ENCODE measurements at regions not wholly inside any gene's neighbourhood (a gene's known extent, or its start where the extent isn't known, plus 50 kb on each side); places are given as distances from the start of the nearest gene placed in this dataset.
A peak's percentile ranks its signal among the peaks of the same experiment; 100 is the strongest.
"Not testable (repeated sequence)": the region's sequence is repeated elsewhere in the genome, so short reads cannot be mapped to it uniquely, and the experiment has no call there.

DNA sequence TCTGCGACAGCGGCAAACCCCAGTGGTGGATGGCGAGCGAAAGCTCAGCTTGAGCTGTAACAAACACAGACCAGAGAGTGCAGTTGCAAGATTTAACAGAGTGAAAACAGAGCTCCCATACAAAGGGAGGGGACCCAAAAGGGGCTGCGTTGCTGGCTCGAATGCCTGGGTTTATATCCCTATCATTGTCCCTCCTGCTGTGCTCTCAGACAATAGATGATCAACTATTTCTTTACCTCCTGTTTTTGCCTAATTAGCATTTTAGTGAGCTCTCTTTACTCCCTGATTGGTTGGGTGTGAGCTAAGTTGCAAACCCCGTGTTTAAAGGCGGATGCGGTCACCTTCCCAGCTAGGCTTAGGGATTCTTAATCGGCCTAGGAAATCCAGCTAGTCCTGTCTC, 1304.4 kb downstream of the ROBO2 start:
- not testable (repeated sequence) for DNase-seq

DNA sequence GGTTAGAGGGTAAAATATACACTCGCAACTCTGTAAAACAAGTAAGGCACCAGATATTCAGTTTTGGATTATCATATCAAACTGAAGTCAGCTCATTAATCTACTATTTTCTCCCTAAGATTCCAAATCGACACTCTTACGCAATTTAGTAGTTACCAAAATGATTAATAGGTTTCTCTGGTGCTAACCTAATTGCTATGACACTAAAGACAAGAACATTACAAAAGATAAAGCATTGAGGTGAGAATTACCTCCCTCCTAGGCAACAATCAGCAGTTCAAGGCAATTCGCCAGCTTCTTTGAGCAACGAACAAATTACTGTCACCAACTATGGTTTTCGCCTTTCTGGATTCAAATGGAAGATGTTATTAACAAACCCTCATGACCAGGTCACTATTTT, 1305.0 kb downstream of the ROBO2 start:
- DNase-seq: no peak

DNA sequence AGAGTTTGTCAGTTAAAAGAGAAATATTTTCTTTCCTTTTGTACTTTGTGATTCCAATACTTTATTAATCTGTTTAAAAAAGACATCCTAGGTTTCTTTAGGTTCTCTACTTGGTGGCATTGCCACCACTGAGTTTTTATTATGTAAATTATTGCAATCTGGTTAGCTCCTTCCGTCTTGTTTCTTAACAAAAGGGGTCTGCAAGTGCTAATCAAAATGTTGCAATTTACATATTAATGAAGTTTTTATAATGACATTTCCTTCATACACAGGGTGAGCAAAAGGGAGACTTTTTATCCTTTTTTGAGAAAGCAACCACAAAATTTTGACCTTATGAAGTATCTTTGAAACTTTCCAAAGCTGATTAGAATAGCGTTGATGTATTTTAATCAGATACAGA, 1307.3 kb downstream of the ROBO2 start:
- DNase-seq: no peak

DNA sequence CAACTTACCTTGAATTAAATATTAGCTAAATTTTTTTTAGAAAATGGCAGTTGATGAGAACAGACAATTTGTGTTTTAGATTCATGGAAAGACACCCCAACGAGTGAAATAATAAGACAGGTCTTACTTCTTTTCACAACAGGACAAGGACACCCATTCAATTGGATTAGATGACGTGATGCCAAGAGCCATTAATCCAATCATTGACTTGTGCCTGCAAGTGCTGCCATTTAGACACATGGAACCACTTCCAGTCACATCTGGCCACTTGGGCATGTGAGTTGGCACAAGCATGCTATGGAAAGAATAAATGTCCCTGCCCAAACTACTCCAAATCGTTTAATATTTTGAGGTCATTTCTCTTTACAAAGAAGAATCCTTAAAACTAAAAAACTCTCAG, 1308.8 kb downstream of the ROBO2 start:
- no peak for DNase-seq

DNA sequence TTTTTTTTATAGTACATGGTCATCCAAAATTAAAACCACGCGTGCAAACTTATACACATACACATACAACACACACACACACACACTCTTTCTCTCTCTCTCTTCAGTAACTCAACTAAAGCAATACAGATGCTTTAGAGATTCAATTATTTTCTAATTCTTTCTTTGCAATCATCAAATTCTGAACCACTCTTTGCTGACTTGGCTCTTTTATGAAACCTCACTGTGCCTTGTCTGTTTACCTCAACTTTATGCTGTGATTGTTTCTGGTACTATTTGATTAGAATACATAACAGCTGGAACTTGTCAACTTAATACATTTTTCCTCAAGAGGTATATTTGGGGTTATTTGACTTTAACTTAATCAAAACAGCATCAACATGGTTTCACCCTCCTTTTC, 1309.7 kb downstream of the ROBO2 start:
- DNase-seq: no peak

DNA sequence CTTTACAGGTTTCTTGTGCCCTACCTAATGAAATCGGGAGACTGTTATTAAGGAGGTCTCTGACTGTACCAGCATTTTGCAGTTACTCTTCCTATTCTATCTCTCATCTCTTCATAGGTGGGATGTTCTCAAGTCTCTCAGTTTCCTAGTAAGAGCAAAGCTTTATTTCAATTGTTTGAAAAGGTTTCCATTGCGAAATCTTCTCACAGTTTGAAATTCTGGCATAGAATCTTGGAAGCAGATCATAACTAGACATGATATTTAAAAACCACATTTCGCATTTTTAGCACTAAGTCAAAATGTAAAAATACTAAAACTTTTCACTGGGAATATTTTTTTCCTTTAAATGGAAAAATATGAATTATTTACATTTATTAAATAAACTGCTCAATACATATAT, 1311.4 kb downstream of the ROBO2 start:
- DNase-seq: no peak

DNA sequence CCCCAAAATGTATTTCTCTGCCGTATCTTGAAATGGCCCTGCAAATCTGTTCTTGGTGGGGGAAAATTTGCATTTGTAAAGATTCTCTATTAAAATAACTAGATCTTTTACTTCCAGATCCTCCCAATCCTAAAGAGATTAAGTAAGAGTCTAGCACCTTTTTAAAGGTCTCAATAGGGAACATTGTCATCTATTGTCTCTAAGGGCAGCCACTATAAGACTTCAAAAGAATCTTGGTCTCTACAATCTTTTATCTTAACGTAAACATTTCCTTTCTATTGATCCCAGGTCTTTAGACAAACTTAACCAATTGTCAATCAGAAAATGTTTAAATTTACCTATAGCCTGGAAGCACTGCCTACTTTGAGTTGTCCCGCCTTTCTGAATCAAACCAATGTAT, 1313.3 kb downstream of the ROBO2 start:
- no peak for DNase-seq

DNA sequence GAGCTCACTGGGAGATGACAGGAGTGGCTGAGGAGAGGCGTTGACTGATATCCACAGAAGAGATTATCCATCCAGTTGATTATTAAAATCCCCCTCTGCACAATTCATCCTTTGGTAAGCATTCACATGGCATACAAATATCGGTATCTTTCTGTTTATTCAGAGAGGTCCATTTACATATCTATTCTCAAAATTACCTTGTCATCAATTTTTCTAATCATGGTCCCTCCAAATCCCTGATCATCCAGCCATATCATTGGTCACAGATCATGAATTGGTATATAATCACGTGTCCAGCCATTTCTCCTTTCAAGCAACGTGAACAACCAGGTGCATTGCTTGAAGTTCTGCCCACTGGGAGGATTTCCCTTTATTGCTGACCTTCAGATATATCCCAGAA, 1321.0 kb downstream of the ROBO2 start:
- no peak for DNase-seq

DNA sequence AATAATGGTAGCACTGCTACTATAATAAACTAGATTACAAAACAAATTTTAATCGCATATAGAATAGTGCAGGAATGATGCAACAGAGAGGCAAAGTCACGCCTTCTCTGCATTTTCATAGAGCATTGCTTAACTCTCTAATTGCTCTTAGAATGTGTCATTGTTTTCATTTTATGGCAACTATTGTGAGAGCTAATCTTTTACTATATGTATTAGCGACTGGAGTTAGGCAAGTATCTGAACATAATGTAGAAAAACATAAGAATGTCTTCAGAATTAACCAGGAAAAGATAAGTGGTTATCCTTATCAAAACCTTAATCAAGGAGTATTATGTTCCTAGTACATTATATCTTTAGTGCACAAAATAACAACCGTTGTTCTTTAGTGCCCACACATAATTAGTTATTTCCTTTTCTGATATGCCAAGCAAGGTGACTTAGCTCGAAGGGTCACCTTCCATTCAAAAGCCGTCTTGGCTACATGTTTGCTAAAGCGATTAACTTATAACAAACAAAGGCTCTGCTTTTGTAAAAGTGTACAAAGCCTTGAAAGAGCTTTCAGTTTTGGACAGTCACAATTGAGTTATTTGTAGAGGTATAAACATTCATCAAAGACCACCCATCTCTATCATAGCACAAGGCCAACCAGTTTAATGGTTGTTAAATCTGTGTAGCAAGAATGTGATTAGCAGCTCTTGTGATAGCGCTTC, 1328.9 kb downstream of the ROBO2 start:
- no peak for DNase-seq

DNA sequence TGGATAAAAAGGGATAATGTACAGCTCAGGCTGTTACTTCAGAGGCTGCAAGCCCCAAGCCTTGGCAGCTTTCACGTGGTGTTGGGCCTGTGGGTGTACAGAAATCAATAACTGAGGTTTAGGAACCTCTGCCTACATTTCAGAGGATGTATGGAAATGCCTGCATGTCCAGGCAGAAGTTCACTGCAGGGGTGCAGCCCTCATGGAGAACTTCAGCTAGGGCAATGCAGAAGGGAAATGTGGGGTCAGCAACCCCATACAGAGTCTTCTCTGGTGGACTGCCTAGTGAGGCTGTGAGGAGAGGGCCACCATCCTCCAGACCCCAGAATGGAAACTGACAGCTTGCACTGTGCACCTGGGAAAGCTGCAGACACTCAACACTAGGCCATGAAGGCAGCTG, 1350.3 kb downstream of the ROBO2 start:
- DNase-seq: no peak

DNA sequence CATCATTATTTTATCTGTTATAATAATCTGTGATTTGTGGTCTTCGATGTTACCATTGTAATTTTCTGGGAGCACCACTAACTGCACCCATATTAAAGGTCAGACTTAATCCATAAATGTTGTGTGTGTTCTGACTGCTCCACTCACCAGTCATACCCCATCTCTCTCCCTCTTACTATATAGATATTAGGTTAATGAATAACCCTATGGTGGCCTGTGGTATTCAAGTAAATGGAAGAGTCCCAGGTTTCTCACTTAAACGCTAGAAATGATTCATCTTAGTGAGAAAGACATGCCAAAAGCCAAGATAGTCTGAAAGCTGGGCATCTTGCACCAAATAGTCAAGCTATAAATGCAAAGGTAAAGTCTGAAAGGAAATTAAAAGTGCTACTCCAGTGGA, 1358.5 kb downstream of the ROBO2 start:
- no peak for DNase-seq

DNA sequence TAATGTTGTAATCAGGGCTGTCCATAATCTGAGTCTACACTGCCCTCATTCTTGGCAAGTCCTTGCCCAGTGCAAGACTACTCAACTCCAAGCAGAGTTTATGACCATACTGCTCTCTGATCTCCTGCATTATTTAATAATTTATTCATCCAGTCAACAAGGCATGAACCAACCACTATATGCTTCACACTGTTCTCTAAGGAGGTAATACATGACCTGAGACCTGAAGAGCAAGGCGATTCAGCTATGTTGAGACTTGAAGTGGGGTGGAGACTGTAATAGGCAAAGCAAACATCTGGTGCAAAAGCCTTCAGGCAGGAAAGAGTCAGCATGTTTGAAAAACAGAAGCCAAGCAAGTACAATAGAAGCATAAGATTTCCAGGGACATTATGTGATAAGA, 1362.8 kb downstream of the ROBO2 start:
- no peak for DNase-seq

DNA sequence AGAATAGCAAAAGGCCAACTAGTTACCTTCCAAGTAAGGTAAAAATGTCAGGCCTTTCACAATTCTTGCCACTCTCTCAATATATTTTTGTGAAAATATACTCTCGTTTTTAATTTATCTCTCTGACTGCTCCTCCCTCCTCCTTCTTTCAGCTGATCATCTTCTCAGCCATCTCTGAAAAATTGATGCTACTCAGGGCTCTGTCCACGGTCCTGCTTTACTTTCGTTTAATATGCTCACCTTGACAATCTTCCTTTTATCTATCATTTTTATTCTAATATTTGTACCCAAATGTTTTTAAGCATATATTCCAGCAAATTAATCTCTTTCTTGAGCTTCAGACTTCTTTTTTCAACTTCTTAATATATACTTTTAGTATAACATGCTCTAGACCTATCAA, 1362.1 kb downstream of the ROBO1 start:
- no peak for DNase-seq

DNA sequence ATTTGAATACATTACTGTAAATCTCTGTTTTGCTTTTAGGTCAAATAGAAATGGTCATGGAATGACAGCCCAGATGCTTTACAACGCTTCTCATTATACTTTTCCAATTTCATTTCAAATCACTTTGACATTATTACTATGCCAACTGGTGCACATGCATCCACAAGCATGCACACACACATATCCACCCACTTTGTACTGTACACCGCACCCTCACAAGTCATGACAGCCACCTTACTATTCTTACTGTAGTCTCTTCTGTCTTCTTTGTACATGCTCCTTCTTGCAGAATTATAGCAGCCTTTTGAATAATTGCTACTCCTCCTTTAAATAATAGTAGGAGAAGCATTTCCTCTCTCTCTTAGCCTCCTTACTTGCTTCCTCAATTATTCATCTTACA, 1361.4 kb downstream of the ROBO1 start:
- no peak for DNase-seq

DNA sequence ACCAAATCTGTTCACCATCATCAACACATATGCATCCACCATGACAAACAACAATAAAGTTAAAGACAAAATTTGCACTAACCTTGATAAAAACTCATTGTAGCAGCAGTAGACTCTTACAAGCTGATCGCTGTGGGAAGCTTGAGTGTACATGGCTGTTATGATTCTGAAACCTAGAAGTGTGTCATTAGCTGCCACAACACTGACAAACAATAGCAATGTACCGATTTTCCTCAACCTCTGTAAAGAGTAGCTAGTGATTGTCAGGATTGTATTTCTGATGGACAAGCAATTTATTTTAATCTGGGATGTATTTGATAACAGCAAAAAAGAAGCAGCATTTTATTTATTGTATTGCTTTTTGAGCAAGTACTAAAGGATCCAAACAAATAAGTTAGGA, 1357.7 kb downstream of the ROBO1 start:
- DNase-seq: no peak

DNA sequence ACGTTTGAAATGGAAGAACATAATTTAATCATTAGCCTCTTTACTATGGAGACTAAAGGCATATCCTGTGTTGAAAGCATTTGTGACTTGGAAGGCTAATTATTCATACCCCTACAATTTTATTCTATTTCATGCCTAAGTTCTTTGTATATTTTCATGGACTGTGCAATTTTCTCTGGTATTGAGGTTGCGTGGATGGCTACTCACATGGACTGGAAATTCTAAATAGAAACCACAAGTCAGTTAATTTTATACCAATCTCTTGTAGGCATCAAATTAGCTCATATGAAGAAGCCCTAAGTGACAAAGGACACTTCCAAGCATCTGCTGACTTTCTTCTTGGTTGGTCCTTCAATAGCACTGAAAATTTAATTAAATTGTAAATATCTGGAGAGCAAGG, 1353.5 kb downstream of the ROBO1 start:
- DNase-seq: no peak

DNA sequence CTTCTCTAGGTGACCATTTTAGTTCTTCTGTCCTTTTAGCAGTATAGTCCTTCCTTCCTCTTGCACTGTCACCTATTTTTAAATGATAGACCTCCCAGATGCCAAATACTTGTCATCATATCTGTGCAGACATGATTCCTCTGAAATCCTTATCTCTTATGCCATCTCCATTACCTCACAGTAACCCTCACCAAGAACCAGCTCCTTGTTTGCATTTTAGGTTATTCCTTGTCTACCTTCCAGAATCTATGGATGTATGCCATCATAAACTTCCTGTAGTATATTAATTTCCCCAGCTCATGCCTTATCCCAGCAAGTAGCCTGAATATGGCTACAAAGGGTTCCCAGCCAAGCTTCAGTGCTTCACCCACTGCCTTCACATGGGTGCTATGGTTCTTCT, 1347.2 kb downstream of the ROBO1 start:
- no peak for DNase-seq

DNA sequence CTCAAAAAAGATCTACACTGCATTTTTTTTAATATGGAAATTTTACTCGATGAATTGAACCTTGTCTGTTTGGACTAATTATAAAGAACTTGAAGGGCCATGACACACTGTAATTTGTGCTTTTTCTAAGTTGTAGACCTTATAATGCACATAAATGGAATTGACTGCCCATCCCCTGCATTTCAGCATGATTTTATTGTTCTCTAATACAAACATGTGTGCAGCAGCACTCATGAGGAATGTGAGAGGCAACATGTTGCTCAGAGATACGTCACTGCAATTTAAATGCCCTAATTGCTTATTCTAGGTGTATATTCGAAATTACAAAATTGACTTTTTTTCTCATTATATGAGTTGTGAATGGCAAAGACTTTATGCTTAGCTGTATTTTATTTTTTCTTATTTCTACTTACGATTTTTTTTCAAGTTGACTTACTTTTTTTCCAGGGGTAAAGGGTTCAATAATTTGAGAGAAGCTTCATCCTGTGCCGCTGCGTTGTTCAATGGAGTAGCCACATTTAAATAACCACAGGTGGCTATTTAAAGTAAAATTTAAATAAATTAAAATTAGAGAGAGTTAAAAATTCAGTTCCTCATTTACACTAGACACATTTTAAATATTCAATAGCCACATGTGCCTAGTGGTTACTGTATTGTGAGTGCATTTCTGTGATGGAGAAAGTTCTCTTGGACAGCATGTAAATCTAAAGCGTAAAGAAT, 1346.4 kb downstream of the ROBO1 start:
- DNase-seq: no peak

DNA sequence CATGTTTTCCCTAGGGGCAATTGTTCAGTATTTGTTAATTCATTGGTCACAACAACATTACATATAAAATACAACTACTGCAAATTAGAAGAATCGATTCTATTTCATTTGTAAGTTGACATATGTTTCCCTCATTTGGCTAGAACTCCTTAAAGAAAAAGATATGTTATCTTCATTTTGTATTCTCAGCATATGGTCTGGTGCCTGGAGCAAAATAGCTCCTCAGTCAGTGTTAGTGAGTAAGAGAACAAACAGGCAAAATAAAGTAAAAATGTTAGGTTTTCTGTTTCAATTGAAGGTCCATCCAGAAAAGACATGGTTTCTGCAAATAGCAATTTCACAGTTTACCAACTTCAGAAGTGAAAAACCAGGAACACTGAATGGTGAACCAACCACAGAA, 1343.1 kb downstream of the ROBO1 start:
- no peak for DNase-seq

DNA sequence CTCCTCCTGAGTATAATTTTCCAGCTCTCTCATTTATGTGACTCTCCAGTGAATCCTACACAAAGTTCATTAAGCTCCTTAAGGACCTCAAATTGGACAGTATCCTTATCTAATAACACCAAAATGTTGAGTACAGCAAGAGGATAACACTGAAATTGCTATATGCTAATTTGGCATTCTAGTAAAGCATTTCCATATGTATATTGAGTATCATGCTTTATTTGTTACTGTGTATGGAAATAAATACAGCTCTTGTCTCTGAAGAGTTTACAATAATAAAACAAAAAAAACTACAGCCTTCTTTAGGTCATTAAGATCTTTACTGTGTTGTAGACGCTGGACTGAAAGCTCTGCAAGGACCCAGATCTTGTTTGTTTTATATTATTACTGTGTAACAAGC, 1341.3 kb downstream of the ROBO1 start:
- DNase-seq: peak; percentile 11

DNA sequence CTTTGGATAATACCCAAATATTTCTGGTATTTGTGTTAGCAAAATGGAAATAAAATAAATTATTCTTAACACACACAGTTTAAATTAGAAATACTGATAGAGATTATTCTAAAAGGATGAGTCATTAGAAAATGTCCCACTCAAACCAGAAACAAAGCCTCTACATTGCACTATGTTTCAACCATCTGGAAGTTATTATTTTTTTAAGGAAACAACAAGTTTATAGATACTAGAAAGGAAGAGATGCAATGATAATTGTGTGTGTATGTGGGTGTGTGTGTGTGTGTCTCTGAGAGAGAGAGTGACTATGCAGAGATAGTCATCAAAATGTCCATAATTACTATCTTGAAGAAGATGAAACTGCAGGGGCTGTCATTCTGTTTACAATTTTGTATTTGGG, 1340.5 kb downstream of the ROBO1 start:
- DNase-seq: no peak

DNA sequence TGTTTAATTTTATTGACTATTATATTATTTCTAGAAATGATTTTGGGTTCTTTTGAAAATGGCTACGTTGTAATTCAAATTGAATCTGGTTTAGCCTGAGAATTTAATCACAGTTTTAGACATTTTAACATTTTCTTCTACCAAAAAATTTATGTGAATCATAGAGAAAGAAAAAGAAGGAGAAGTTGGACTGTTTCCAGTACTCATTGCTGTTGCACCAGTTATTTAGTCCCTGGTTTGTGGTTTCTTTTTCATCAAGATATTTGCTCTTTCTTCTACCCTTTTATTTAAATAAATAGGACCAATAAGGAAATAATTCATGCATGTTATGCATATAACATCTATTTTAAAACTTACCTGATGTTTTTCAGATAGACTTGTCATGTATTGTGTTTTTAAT, 1337.1 kb downstream of the ROBO1 start:
- DNase-seq: no peak

DNA sequence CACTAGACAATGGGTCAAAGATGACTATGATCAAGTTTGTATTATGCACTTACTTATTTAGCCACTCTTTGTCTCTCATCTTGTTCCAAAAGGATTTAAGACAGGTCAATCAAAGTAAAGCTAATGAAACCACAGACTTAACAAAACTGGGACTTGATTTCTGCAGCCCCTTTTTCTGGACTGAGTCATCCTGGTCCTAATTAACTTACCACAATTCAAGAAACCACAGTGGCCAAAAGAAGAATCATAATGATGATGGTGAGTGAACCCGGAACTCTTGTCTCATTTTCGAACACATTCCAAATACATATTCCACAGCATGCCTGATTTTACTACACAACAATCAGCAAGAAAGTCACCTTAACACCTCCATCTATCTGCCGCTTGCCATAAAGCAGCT, 1333.0 kb downstream of the ROBO1 start:
- no peak for DNase-seq

DNA sequence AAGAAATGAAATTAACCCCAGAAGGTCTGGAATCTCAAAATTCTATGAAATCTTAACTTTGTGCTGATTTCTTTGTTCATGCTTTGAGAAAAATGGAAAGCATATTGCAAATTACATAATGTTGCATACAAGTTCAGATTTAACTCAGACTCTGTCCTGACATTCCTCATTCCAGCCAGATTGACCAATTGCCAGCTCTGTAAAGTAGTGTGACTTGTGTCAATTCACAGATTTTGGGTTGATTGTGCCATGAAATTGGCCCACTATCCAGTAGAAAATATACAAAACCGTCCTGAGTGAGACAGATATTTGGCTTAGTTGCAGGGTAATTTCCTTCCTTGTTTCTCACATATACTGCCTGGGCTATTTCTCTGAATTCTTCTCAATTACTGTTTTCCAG, 1312.6 kb downstream of the ROBO1 start:
- no peak for DNase-seq

Measured in NCI-H1092 treated with DMSO at 0.1 percent for 48 hours (cell line).